Fibroblast of villous mesenchyme (primary cell): ENCODE measurements at regions not wholly inside any gene's neighbourhood (a gene's known extent, or its start where the extent isn't known, plus 50 kb on each side); places are given as distances from the start of the nearest gene placed in this dataset.

Experiments used
- DNase-seq: peaks from one replicate; pipeline ENCODE4 v3.0.0-alpha.2; 2010; ENCODE audit warnings: low read depth
- H3K4me3 ChIP-seq: 2 replicates; pipeline ENCODE4 v1.5.1; 2011; ENCODE audit warnings: low read depth, mild to moderate bottlenecking, low read length
- CTCF ChIP-seq: IDR thresholded peaks from 2 replicates; pipeline ENCODE4 v1.5.1; 2012; ENCODE audit warnings: low read depth, mild to moderate bottlenecking, low read length; ENCODE audit not compliant: insufficient read depth

GRCh38 chr13:62875118-62875640 lies 1459.5 kb upstream of the PCDH20 start:
- DNase-seq: no peak
- no peak overlapping the region for H3K4me3 ChIP-seq
- TF ChIP-seq CTCF: no peak

GRCh38 chr13:62850331-62850730 lies 1434.7 kb upstream of the PCDH20 start:
- no peak overlapping the region for H3K4me3 ChIP-seq
- no peak for TF ChIP-seq CTCF
- DNase-seq: no peak

GRCh38 chr13:62847520-62847919 lies 1431.9 kb upstream of the PCDH20 start:
- no peak overlapping the region for H3K4me3 ChIP-seq
- TF ChIP-seq CTCF: no peak
- DNase-seq: no peak

GRCh38 chr13:62846302-62846701 lies 1430.7 kb upstream of the PCDH20 start:
- DNase-seq: peak; percentile 4
- TF ChIP-seq CTCF: no peak
- no peak overlapping the region for H3K4me3 ChIP-seq

- TF ChIP-seq CTCF: no peak
- DNase-seq: no peak
- H3K4me3 ChIP-seq: no peak overlapping the region
Measured at GRCh38 chr13:62839338-62839737, 1423.7 kb upstream of the PCDH20 start.

- TF ChIP-seq CTCF: no peak
- DNase-seq: no peak
- H3K4me3 ChIP-seq: no peak overlapping the region
Measured at GRCh38 chr13:62838929-62839328, 1423.3 kb upstream of the PCDH20 start.

- peak; percentile 6 for DNase-seq
- TF ChIP-seq CTCF: no peak
- H3K4me3 ChIP-seq: no peak overlapping the region
Measured at GRCh38 chr13:62837895-62838294, 1422.2 kb upstream of the PCDH20 start.
